Dermis microvascular lymphatic vessel endothelial cell (primary cell): ENCODE measurements at regions not wholly inside any gene's neighbourhood (a gene's known extent, or its start where the extent isn't known, plus 50 kb on each side); places are given as distances from the start of the nearest gene placed in this dataset.
"Not testable (repeated sequence)": the region's sequence is repeated elsewhere in the genome, so short reads cannot be mapped to it uniquely, and the experiment has no call there.

Source experiments
- DNase-seq, 2 donors: peaks; one replicate each; pipeline versions ENCODE4 v3.0.0 to v3.0.0-alpha.2; 2010; ENCODE audit warnings: low read depth in 2 of 2

- not testable (repeated sequence) for DNase-seq
Observed at GRCh38 chr16:33913601-33914000, 454.2 kb downstream of the TP53TG3F start.

- DNase-seq, result not testable (repeated sequence)
Observed at GRCh38 chr16:33920761-33921545, 461.5 kb downstream of the TP53TG3F start.

- not testable (repeated sequence) for DNase-seq
Observed at GRCh38 chr16:33922914-33923313, 463.5 kb downstream of the TP53TG3F start.

- not testable (repeated sequence) for DNase-seq
Observed at GRCh38 chr16:33928026-33928425, 468.6 kb downstream of the TP53TG3F start.

- not testable (repeated sequence) for DNase-seq
Observed at GRCh38 chr16:33932191-33932590, 472.8 kb downstream of the TP53TG3F start.

- DNase-seq, result not testable (repeated sequence)
Observed at GRCh38 chr16:33933039-33933438, 473.6 kb downstream of the TP53TG3F start.

- DNase-seq, result not testable (repeated sequence)
Observed at GRCh38 chr16:33935766-33936165, 476.4 kb downstream of the TP53TG3F start.

- DNase-seq, result not testable (repeated sequence)
Observed at GRCh38 chr16:33938097-33938496, 478.7 kb downstream of the TP53TG3F start.

GRCh38 chr16:33961536-33961935 lies 502.1 kb downstream of the TP53TG3F start:
- DNase-seq, result not testable (repeated sequence)

- DNase-seq, result not testable (repeated sequence)
Observed at GRCh38 chr16:33965534-33965933, 506.1 kb downstream of the TP53TG3F start.

- DNase-seq, result not testable (repeated sequence)
Observed at GRCh38 chr16:33966855-33967254, 507.4 kb downstream of the TP53TG3F start.

GRCh38 chr16:33974557-33974956 lies 515.1 kb downstream of the TP53TG3F start:
- DNase-seq, result not testable (repeated sequence)

GRCh38 chr16:33975744-33976143 lies 516.3 kb downstream of the TP53TG3F start:
- DNase-seq, result not testable (repeated sequence)

- DNase-seq, result not testable (repeated sequence)
Observed at GRCh38 chr16:33976521-33976920, 517.1 kb downstream of the TP53TG3F start.

- not testable (repeated sequence) for DNase-seq
Observed at GRCh38 chr16:33978784-33979183, 519.4 kb downstream of the TP53TG3F start.

- not testable (repeated sequence) for DNase-seq
Observed at GRCh38 chr16:33979613-33980012, 520.2 kb downstream of the TP53TG3F start.

- DNase-seq, result not testable (repeated sequence)
Observed at GRCh38 chr16:33980736-33981135, 521.3 kb downstream of the TP53TG3F start.

GRCh38 chr16:33984428-33984827 lies 525.0 kb downstream of the TP53TG3F start:
- DNase-seq, result not testable (repeated sequence)

GRCh38 chr16:33986521-33986920 lies 527.1 kb downstream of the TP53TG3F start:
- DNase-seq, result not testable (repeated sequence)

- not testable (repeated sequence) for DNase-seq
Observed at GRCh38 chr16:33987348-33987963, 528.0 kb downstream of the TP53TG3F start.

- not testable (repeated sequence) for DNase-seq
Observed at GRCh38 chr16:33988012-33988411, 528.6 kb downstream of the TP53TG3F start.

GRCh38 chr16:33990488-33990887 lies 531.1 kb downstream of the TP53TG3F start:
- DNase-seq, result not testable (repeated sequence)
